SK-N-MC (cell line): ENCODE measurements at regions not wholly inside any gene's neighbourhood (a gene's known extent, or its start where the extent isn't known, plus 50 kb on each side); places are given as distances from the start of the nearest gene placed in this dataset.

ENCODE experiments used
- EZH2 ChIP-seq: fragments of 200-600 bp; sonication (generic); IDR thresholded peaks from one replicate; pipeline ENCODE4 v1.6.1; 2017; ENCODE audit warnings: antibody characterized with exemption
- POLR2AphosphoS5 ChIP-seq: IDR thresholded peaks from 2 replicates; pipeline ENCODE4 v1.6.1; 2012; ENCODE audit warnings: mild to moderate bottlenecking, low read depth, low read length, borderline replicate concordance

GRCh38 chr2:118496467-118496866 is 351.0 kb downstream of the EN1 start:
- TF ChIP-seq EZH2 = no peak
- no peak for TF ChIP-seq POLR2AphosphoS5
